ENCODE measurements at regions not wholly inside any gene's neighbourhood (a gene's known extent, or its start where the extent isn't known, plus 50 kb on each side); places are given as distances from the start of the nearest gene placed in this dataset.
"Not testable (repeated sequence)": the region's sequence is repeated elsewhere in the genome, so short reads cannot be mapped to it uniquely, and the experiment has no call there.

DNA sequence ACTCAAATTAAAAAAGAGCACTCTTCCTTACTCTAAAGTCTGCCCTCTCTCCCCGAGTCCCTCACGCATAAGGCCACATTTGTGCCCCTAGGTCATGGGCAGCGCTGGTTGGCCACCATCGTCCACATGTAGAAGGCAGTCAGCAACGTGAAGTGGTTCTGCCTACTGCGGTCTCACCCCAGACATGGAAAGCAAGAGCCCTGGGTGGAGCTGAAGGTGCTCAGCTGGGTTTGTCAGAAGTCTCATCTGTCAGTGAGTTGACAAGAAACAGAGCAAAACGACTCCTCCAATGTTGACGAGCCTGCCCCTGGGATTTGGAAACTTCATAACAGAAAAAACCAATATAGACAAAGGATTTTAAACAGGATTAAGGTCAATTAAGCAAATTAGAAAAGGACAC is 192.3 kb upstream of the PRSS58 start:
- Histone ChIP-seq H3K4me3 (replicated peaks in 1 of 2; ENCODE audit: low read depth in 1 of 2, low read length in 2 of 2) (no peak overlapping the region), H3K4me2 (ENCODE audit: low read length) (no peak overlapping the region), H3K9me3 (ENCODE audit: control insufficient read depth in 1 of 2, insufficient read depth in 1 of 2, low read depth in 1 of 2, low read length in 2 of 2) (no peaks in the 10 kb centered on the region), H3K27me3 (ENCODE audit: insufficient read depth, low read length) (no peaks in the 10 kb centered on the region), H3K79me2 (ENCODE audit: insufficient read depth, low read length) (no peaks in the 10 kb centered on the region), H4K20me1 (ENCODE audit: insufficient read depth) (no peaks in the 10 kb centered on the region), H3K4me1 (ENCODE audit: control insufficient read depth in 1 of 2, insufficient read depth in 2 of 2, low read length in 2 of 2) (no peaks in the 10 kb centered on the region), H3K36me3 (ENCODE audit: control insufficient read depth in 1 of 2, insufficient read depth in 2 of 2, low read length in 2 of 2) (no peaks in the 10 kb centered on the region), H2AFZ (ENCODE audit: low read depth, low read length, poor library complexity, severe bottlenecking) (no peak overlapping the region), H3K9ac (ENCODE audit: low read length) (no peak overlapping the region), H3K9me2 (ENCODE audit: insufficient read depth) (no peaks in the 10 kb centered on the region), H3K27ac (ENCODE audit: low read depth, low read length) (no peak overlapping the region)
- ChIA-PET RAD21 (ENCODE audit: low non-redundant PET in 1 of 2, low total read pairs in 2 of 2, uncharacterized antibody in 2 of 2, unreplicated experiment in 2 of 2) (no interaction called here), POLR2A (no interaction called here), CTCF (no interaction called here)
- intact Hi-C loops (cut with micrococcal nuclease) = no loop called here
- no peak for TF ChIP-seq ELF1 (IDR thresholded peaks at IDR 0.05; ENCODE audit: borderline replicate concordance, low read depth)
- TF ChIP-seq, protein P1, sequence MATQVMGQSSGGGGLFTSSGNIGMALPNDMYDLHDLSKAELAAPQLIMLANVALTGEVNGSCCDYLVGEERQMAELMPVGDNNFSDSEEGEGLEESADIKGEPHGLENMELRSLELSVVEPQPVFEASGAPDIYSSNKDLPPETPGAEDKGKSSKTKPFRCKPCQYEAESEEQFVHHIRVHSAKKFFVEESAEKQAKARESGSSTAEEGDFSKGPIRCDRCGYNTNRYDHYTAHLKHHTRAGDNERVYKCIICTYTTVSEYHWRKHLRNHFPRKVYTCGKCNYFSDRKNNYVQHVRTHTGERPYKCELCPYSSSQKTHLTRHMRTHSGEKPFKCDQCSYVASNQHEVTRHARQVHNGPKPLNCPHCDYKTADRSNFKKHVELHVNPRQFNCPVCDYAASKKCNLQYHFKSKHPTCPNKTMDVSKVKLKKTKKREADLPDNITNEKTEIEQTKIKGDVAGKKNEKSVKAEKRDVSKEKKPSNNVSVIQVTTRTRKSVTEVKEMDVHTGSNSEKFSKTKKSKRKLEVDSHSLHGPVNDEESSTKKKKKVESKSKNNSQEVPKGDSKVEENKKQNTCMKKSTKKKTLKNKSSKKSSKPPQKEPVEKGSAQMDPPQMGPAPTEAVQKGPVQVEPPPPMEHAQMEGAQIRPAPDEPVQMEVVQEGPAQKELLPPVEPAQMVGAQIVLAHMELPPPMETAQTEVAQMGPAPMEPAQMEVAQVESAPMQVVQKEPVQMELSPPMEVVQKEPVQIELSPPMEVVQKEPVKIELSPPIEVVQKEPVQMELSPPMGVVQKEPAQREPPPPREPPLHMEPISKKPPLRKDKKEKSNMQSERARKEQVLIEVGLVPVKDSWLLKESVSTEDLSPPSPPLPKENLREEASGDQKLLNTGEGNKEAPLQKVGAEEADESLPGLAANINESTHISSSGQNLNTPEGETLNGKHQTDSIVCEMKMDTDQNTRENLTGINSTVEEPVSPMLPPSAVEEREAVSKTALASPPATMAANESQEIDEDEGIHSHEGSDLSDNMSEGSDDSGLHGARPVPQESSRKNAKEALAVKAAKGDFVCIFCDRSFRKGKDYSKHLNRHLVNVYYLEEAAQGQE (IDR thresholded peaks at IDR 0.05; ENCODE audit: low read depth) = no peak
- no peak for TF ChIP-seq EZH2phosphoT487 (IDR thresholded peaks at IDR 0.05; ENCODE audit: borderline replicate concordance)
- TF ChIP-seq MAX (IDR thresholded peaks at IDR 0.05) = no peak
- TF ChIP-seq TCF7L2 (IDR thresholded peaks at IDR 0.05; ENCODE audit: borderline replicate concordance, extremely low read depth, insufficient read depth, insufficient read length) = no peak
- no peak for TF ChIP-seq SIN3A (IDR thresholded peaks at IDR 0.05; ENCODE audit: low read depth)
- TF ChIP-seq, protein P2, sequence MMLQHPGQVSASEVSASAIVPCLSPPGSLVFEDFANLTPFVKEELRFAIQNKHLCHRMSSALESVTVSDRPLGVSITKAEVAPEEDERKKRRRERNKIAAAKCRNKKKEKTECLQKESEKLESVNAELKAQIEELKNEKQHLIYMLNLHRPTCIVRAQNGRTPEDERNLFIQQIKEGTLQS (IDR thresholded peaks at IDR 0.05) = no peak
- no peak for TF ChIP-seq SP1 (IDR thresholded peaks at IDR 0.05; ENCODE audit: low read depth)
- TF ChIP-seq JUND (IDR thresholded peaks at IDR 0.05) = no peak
- TF ChIP-seq SRF (IDR thresholded peaks at IDR 0.05; ENCODE audit: low read depth) = no peak
- no peak for TF ChIP-seq EZH2 (IDR thresholded peaks at IDR 0.05)
- no peak for TF ChIP-seq ZFX (IDR thresholded peaks at IDR 0.05)
- TF ChIP-seq RAD21 (IDR thresholded peaks at IDR 0.05; ENCODE audit: low read depth) = no peak
- TF ChIP-seq CEBPB (IDR thresholded peaks at IDR 0.05; ENCODE audit: low read depth) = no peak
- TF ChIP-seq, protein P3, sequence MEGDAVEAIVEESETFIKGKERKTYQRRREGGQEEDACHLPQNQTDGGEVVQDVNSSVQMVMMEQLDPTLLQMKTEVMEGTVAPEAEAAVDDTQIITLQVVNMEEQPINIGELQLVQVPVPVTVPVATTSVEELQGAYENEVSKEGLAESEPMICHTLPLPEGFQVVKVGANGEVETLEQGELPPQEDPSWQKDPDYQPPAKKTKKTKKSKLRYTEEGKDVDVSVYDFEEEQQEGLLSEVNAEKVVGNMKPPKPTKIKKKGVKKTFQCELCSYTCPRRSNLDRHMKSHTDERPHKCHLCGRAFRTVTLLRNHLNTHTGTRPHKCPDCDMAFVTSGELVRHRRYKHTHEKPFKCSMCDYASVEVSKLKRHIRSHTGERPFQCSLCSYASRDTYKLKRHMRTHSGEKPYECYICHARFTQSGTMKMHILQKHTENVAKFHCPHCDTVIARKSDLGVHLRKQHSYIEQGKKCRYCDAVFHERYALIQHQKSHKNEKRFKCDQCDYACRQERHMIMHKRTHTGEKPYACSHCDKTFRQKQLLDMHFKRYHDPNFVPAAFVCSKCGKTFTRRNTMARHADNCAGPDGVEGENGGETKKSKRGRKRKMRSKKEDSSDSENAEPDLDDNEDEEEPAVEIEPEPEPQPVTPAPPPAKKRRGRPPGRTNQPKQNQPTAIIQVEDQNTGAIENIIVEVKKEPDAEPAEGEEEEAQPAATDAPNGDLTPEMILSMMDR (IDR thresholded peaks at IDR 0.05 in 2 of 3, conservative IDR thresholded peaks at IDR 0.05 in 1 of 3; ENCODE audit: borderline replicate concordance in 1 of 3, insufficient read depth in 1 of 3, low read depth in 2 of 3, low read length in 2 of 3) = no peak
- no peak for TF ChIP-seq CBX3 (IDR thresholded peaks at IDR 0.05; ENCODE audit: low read depth)
- TF ChIP-seq YY1 (IDR thresholded peaks at IDR 0.05; ENCODE audit: extremely low read depth, insufficient replicate concordance, low read depth, low read length) = no peak
- no peak for TF ChIP-seq POLR2AphosphoS5 (IDR thresholded peaks at IDR 0.05; ENCODE audit: low read depth, low read length)
- no peak for TF ChIP-seq ZNF274 (IDR thresholded peaks at IDR 0.05; ENCODE audit: low read depth, low read length)
- BruUV-seq (replicated peaks) = no TSS peak
- ATAC-seq (no peak), DNase-seq (ENCODE audit: low read depth, low spot score) (no peak)

- POLR2A ChIA-PET; RAD21 ChIA-PET (ENCODE audit: low non-redundant PET in 1 of 2, low total read pairs in 2 of 2, uncharacterized antibody in 2 of 2, unreplicated experiment in 2 of 2); ATAC-seq; H4K20me1 ChIP-seq (ENCODE audit: insufficient read depth); H3K4me3 ChIP-seq (replicated peaks in 1 of 2; ENCODE audit: low read depth in 1 of 2, low read length in 2 of 2); H3K4me1 ChIP-seq (ENCODE audit: control insufficient read depth in 1 of 2, insufficient read depth in 2 of 2, low read length in 2 of 2); intact Hi-C loops (cut with micrococcal nuclease); H3K79me2 ChIP-seq (ENCODE audit: insufficient read depth, low read length); DNase-seq (ENCODE audit: low read depth, low spot score); BruUV-seq (replicated peaks); H3K27ac ChIP-seq (ENCODE audit: low read depth, low read length); H3K9me2 ChIP-seq (ENCODE audit: insufficient read depth); H3K4me2 ChIP-seq (ENCODE audit: low read length); H2AFZ ChIP-seq (ENCODE audit: low read depth, low read length, poor library complexity, severe bottlenecking); H3K27me3 ChIP-seq (ENCODE audit: insufficient read depth, low read length); CTCF ChIA-PET; H3K9ac ChIP-seq (ENCODE audit: low read length); H3K36me3 ChIP-seq (ENCODE audit: control insufficient read depth in 1 of 2, insufficient read depth in 2 of 2, low read length in 2 of 2); H3K9me3 ChIP-seq (ENCODE audit: control insufficient read depth in 1 of 2, insufficient read depth in 1 of 2, low read depth in 1 of 2, low read length in 2 of 2): not testable (repeated sequence)
These were observed 191.0 kb upstream of the PRSS58 start for GRCh38 chr7:142448857-142449256.

Data from HCT116 (cell line).